ENCODE measurements at regions not wholly inside any gene's neighbourhood (a gene's known extent, or its start where the extent isn't known, plus 50 kb on each side); places are given as distances from the start of the nearest gene placed in this dataset.

DNA sequence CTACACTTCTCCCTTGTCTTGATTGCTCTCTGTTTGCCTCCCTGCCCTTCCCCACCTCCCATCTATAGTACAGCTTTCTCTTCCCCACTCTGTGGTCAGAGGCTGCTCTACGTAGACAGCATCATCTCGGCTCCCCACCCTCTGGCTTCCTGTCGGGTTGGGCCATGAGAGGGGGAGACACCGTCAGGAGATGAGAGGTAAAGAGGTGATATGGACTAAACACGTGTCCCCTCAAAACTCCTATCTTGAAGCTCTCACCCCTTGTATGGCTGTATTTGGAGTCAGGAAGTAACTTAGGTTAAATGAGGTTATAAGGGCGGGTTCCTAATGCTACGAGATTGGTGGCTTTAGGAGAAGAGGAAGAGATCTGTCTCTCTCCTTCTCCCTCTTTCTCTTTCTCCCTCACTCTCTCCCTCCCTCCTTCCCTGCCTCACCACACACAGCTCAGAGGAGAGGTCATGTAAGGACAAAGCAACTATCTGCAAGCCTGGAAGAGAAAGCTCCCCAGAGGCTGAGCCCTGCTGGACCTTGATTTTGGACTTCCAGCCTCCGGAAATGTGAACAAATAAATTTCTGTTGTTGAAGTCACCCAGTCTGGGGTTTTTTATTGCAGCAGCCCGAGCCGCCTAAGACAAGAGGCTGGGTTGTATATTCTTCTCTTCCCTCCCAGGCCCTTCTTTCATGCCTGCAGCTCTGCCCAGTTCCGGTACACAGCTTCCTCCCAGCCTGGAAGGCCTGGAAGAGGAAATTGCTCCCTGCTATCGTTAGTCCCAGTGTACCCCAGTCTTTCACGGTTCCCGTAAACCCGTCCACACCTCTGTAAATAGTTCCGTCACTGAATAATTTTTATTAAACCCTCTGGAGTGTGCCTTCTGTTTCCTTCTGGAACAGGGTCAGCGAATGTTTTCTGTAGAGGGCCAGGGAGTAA lies 138.0 kb downstream of the AKAIN1 start:
- no peak for TF ChIP-seq CTCF (IDR thresholded peaks at IDR 0.05; ENCODE audit: low read length)
- TF ChIP-seq EZH2 (IDR thresholded peaks at IDR 0.05; ENCODE audit: borderline replicate concordance, low read length): no peak
